ENCODE measurements at regions not wholly inside any gene's neighbourhood (a gene's known extent, or its start where the extent isn't known, plus 50 kb on each side); places are given as distances from the start of the nearest gene placed in this dataset.

DNA sequence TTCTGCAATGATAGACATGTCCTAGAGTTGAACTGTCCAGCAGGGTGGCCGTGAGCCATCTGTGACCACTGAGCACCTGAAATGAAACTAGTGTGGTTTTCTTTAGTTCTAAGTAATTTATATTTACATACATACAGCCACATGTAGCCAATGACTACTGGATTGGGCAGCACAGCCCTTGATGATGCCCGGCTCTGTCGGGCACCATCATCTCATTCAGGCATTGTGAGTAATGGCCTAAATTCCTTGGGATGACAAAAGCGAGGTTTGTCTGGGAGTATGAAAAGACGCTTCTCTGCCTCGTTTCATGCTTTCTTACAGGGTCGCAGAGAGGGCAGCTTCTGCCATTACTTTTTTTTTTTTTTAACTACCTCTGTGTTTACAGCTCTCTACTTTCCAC is 251.9 kb upstream of the HES1 start:
- TF ChIP-seq, protein P1, sequence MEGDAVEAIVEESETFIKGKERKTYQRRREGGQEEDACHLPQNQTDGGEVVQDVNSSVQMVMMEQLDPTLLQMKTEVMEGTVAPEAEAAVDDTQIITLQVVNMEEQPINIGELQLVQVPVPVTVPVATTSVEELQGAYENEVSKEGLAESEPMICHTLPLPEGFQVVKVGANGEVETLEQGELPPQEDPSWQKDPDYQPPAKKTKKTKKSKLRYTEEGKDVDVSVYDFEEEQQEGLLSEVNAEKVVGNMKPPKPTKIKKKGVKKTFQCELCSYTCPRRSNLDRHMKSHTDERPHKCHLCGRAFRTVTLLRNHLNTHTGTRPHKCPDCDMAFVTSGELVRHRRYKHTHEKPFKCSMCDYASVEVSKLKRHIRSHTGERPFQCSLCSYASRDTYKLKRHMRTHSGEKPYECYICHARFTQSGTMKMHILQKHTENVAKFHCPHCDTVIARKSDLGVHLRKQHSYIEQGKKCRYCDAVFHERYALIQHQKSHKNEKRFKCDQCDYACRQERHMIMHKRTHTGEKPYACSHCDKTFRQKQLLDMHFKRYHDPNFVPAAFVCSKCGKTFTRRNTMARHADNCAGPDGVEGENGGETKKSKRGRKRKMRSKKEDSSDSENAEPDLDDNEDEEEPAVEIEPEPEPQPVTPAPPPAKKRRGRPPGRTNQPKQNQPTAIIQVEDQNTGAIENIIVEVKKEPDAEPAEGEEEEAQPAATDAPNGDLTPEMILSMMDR (IDR thresholded peaks at IDR 0.05): no peak
- TF ChIP-seq POLR2A (IDR thresholded peaks at IDR 0.05): no peak
- no peak for TF ChIP-seq POLR2AphosphoS5 (IDR thresholded peaks at IDR 0.05; ENCODE audit: insufficient read depth in 1 of 2, low read depth in 1 of 2)
